Upper lobe of right lung (tissue), 1 donor: ENCODE measurements at regions not wholly inside any gene's neighbourhood (a gene's known extent, or its start where the extent isn't known, plus 50 kb on each side); places are given as distances from the start of the nearest gene placed in this dataset.

Source experiments
- ATAC-seq: fragments of 200-7000 bp; cut with Tn5 transposase; one replicate; pipeline ENCODE4 v1.9.1; 2020; ENCODE audit warnings: mild to moderate bottlenecking, moderate library complexity
- DNase-seq: peaks from one replicate; pipeline ENCODE4 v3.0.0-alpha.2; 2020
- H3K27ac ChIP-seq: fragments of 200-600 bp; one replicate; pipeline ENCODE4 v1.8.0; 2022
- H3K27me3 ChIP-seq: fragments of 200-600 bp; one replicate; pipeline ENCODE4 v1.8.0; 2022; ENCODE audit warnings: mild to moderate bottlenecking
- H3K36me3 ChIP-seq: fragments of 200-600 bp; one replicate; pipeline ENCODE4 v1.8.0; 2022
- H3K4me1 ChIP-seq: fragments of 200-600 bp; one replicate; pipeline ENCODE4 v1.8.0; 2022
- H3K4me3 ChIP-seq: fragments of 200-600 bp; one replicate; pipeline ENCODE4 v1.8.0; 2022; ENCODE audit warnings: mild to moderate bottlenecking
- H3K9me3 ChIP-seq: fragments of 200-600 bp; one replicate; pipeline ENCODE4 v1.8.0; 2022
- intact Hi-C: fragments of 100-400 bp; cut with DNase I; formaldehyde crosslinking; loops from one replicate; pipeline ENCODE4 v1.11.0; 2022
- TF ChIP-seq, protein P1 (sequence below): fragments of 200-600 bp; IDR thresholded peaks from one replicate; pipeline ENCODE4 v1.8.0; 2022; ENCODE audit warnings: antibody characterized with exemption
- donor health status: DM: no; HTN: yes; CAD: no; lungs with severe emphysema.

DNA sequence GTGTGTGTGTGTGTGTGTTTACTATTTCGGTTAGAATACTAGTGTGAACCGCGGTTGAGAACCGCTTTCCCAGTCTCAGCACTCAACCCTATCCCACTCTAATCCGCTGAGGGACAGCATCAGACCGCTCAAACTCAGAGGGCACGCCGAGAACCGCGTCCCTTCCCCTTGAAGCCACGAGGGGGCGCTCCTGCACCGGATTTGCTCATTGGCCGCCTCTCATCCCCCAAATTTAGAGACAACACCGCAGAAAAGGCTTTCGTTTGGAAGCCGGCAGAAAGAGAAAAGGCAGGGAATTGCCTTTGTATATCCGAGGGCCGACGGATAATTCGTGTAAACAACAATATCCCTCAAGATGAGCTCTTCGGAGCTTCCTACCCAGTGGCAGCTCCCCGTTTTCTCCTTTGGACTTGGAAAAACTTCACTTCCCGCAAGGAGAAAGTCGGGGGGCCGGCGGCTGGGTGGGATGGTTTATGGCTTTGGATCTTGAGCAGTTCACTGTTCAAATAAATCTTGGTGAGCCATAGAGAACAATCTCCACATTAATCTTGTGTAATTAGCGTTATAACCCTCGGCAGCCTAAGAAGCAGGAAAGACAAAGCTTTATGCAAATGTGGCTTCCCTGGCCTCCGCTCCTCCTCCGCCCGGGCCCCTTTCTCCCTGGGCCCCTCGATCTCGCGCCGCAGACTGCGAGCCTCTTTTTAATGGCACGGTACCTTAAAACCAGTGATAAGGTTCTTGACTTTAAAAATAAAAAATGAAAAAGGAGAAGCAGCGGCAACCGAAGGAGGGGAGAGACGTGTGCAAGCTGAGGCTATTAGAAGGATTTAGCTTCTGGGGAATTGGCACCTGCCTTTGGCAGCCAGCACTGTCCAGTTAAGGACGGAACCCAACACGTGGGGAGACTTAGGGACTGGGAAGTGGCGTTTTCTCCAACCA is 296.8 kb downstream of the PARP8 start:
- peaks cover 17% of the 10 kb centered on the region for H3K4me1 ChIP-seq

DNA sequence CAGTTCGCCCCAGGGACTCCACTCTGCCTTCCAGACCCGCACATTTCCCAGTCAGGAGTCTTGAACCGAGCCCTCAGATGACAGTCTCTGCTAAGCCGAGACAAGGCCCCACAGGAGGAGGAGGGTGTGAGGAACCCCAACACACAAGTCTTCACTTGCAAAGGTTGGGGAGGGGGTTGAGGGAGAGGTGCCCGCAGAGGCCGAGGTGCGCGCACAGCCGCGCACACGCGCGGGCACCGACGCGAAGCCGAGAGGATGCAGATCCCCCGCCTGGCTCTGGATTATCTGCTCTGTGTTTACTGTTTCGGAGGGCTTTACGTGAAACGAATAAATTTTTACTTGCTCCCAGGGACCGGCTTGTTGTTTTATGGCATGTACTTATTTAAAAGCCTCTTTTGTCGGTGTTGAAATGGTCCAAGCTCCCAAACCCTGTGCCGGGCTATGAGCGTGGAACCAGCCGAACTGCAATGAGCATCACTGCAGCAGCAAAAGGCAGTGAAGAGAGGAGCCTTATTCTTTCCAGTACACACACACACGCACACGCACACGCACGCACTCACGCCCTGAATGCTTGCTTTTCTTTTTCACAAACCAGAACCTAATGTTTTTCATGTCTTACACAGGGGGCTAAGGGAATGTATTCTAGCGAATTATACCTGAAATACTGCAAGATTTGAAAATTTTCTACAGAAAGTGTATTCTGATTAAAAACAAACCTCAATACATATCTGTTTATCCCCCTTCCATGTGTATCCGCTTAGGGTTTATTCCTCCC is 297.7 kb downstream of the PARP8 start:
- Histone ChIP-seq H3K9me3 (no peaks in the 10 kb centered on the region), H3K36me3 (no peaks in the 10 kb centered on the region), H3K4me1 (peaks cover 26% of the 10 kb centered on the region), H3K27me3 (peaks cover 82% of the 10 kb centered on the region), H3K27ac (no peak overlapping the region), H3K4me3 (no peak overlapping the region)
- TF ChIP-seq, protein P1, sequence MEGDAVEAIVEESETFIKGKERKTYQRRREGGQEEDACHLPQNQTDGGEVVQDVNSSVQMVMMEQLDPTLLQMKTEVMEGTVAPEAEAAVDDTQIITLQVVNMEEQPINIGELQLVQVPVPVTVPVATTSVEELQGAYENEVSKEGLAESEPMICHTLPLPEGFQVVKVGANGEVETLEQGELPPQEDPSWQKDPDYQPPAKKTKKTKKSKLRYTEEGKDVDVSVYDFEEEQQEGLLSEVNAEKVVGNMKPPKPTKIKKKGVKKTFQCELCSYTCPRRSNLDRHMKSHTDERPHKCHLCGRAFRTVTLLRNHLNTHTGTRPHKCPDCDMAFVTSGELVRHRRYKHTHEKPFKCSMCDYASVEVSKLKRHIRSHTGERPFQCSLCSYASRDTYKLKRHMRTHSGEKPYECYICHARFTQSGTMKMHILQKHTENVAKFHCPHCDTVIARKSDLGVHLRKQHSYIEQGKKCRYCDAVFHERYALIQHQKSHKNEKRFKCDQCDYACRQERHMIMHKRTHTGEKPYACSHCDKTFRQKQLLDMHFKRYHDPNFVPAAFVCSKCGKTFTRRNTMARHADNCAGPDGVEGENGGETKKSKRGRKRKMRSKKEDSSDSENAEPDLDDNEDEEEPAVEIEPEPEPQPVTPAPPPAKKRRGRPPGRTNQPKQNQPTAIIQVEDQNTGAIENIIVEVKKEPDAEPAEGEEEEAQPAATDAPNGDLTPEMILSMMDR = no peak
- intact Hi-C loops = no loop called here
- ATAC-seq = no peak
- DNase-seq = no peak

More for the DNA sequence above, 296.8 kb downstream of the PARP8 start:
- Histone ChIP-seq H3K36me3 (no peaks in the 10 kb centered on the region), H3K27ac (no peak overlapping the region), H3K9me3 (no peaks in the 10 kb centered on the region), H3K4me3 (peak overlapping the region; percentile 51), H3K27me3 (peaks cover 72% of the 10 kb centered on the region)
- TF ChIP-seq, protein P1 = peak; percentile 85
- intact Hi-C loops = no loop called here
- ATAC-seq (peak; percentile 93), DNase-seq (peak; percentile 75)

DNA sequence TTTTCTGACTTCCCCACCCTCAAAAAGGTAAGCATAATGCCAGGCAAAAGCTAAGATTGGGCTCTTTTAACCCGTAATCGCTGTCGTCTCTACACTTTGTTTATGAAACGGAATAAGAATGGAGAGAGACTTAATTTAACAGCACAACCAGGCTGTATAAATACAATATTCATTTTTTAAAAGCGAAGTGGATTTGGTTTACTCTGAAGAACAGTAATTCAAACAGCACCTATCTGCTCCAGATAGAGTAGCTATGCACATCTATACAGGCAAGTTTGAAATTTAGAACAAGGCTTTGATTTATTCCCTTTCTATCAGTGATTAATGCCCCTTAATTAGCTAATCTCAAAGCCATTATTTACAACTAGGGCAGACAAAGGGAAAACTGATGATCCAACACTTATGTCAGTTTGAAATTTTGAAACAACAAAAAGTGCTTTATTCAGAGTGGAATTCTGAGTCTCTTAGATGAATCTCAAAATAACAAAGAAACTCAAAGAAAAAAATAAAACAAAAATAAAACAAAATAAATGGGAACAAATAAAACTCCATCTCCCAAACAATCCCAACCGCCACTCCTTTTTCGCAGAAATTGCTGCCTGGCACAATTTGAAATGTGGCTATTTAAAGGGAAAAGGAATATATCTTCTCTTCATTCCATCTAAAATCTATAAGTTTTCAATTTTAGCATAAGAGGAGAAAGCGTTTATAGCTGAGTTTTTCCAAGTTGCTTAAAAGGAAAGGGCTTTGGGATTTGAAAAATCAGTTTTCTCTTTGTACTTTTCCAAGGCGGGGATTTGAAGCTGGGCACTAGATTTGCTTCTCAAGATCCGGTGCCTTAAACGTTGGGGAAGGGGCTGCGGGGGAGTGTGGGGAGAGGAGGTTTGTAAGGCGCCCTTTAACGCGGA is 298.6 kb downstream of the PARP8 start:
- Histone ChIP-seq H3K4me3 (no peak overlapping the region), H3K4me1 (peaks cover 34% of the 10 kb centered on the region), H3K27me3 (peaks cover 90% of the 10 kb centered on the region), H3K27ac (no peak overlapping the region), H3K36me3 (no peaks in the 10 kb centered on the region), H3K9me3 (no peaks in the 10 kb centered on the region)
- intact Hi-C loops = no loop called here
- TF ChIP-seq, protein P1 = no peak
- ATAC-seq (no peak), DNase-seq (no peak)

DNA sequence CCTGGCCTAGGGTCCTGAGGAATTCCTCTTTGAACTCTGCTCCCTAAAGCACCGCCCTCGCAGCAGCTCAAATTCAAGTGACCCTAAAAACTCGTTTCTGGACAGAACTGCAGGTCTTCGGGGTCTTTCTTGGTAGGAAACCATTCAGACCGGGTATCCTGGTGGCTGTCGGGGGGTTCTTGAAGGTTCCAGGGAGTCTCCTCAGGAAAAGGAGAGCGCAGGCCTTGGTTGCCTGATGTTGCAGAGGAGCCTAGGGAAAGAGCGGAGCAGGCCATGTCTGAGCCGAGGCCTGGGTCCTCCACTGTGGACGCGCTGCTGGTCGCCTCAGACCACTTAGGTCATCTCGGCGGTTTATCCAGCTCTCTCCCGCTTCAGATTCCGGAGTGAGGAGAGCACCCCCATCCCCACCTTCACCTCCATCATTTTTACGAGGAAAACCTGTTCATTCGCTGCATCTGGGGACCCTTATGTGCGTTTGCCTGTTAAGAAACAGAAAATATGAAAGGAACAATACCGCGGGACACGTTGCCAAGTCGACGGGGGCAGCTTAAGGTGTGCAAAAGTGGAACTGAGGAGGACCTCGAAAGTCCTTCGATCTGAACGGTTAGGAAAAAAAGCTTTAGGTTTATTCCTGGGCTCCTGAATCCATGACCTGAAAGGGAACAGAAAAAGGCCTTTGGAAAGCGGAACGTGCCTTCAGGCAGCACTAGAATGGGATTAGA is 299.4 kb downstream of the PARP8 start:
- Histone ChIP-seq H3K4me1 (peaks cover 34% of the 10 kb centered on the region), H3K36me3 (no peaks in the 10 kb centered on the region), H3K9me3 (no peaks in the 10 kb centered on the region), H3K4me3 (no peak overlapping the region), H3K27me3 (peaks cover 89% of the 10 kb centered on the region), H3K27ac (no peak overlapping the region)
- intact Hi-C loops = no loop called here
- TF ChIP-seq, protein P1 = no peak
- ATAC-seq = no peak
- DNase-seq = no peak
